IMR-90 (cell line): ENCODE measurements at regions not wholly inside any gene's neighbourhood (a gene's known extent, or its start where the extent isn't known, plus 50 kb on each side); places are given as distances from the start of the nearest gene placed in this dataset.

Experiments used
- ATAC-seq: fragments of 200-7000 bp; cut with Tn5 transposase; 2 replicates; pipeline ENCODE4 v1.9.1; 2020; ENCODE audit warnings: low read depth, mild to moderate bottlenecking, moderate library complexity
- BruUV-seq: library from RNA; stranded (reverse); fragments of 400-500 nt; replicated peaks from 2 replicates; lab custom pipeline; 2021; lab: Mats Ljungman, UMichigan
- CTCF ChIA-PET: fragments of 300-600 bp; formaldehyde crosslinking; extraction: SDS; loops from one replicate; lab custom pipeline; 2021; ENCODE audit warnings: antibody characterized with exemption; lab: Yijun Ruan, JAX
- POLR2A ChIA-PET: fragments of 300-600 bp; sonication (Branson Sonifier 250); formaldehyde crosslinking; loops from one replicate; lab custom pipeline; 2022; ENCODE audit warnings: antibody characterized with exemption; ENCODE audit not compliant: unreplicated experiment; lab: Charles Lee
- DNase-seq: peaks from one replicate; pipeline ENCODE4 v3.0.0; 2013
- H2AFZ ChIP-seq: replicated peaks from 2 replicates; pipeline ENCODE3; 2013; ENCODE audit warnings: low read length, mild to moderate bottlenecking; ENCODE audit not compliant: poor library complexity
- H2AK5ac ChIP-seq: 2 replicates; pipeline ENCODE4 v1.6.1; 2013; ENCODE audit warnings: low read depth, low read length, inconsistent platforms
- H2AK9ac ChIP-seq: replicated peaks from 2 replicates; pipeline ENCODE3; 2013; ENCODE audit warnings: mild to moderate bottlenecking, low read depth, low read length, moderate library complexity; ENCODE audit not compliant: poor library complexity
- H2BK120ac ChIP-seq: 2 replicates; pipeline ENCODE4 v1.6.1; 2013; ENCODE audit warnings: low read depth, low read length, inconsistent platforms
- H2BK15ac ChIP-seq: 3 replicates; pipeline ENCODE4 v1.6.1; 2013; ENCODE audit warnings: low read depth, low read length, inconsistent platforms
- H2BK20ac ChIP-seq: 2 replicates; pipeline ENCODE4 v1.6.1; 2013; ENCODE audit warnings: low read depth, mild to moderate bottlenecking, inconsistent platforms, low read length, moderate library complexity
- H2BK5ac ChIP-seq: 2 replicates; pipeline ENCODE4 v1.6.1; 2013; ENCODE audit warnings: mild to moderate bottlenecking, low read depth, low read length, inconsistent platforms; ENCODE audit not compliant: poor library complexity, severe bottlenecking
- H3K14ac ChIP-seq: replicated peaks from 2 replicates; pipeline ENCODE4 v1.6.1; 2013; ENCODE audit warnings: low read depth, low read length, inconsistent platforms
- H3K18ac ChIP-seq: 2 replicates; pipeline ENCODE4 v1.6.1; 2013; ENCODE audit warnings: low read depth, low read length, control low read depth
- H3K23ac ChIP-seq: 2 replicates; pipeline ENCODE4 v1.6.1; 2013; ENCODE audit warnings: low read depth, low read length, inconsistent platforms
- H3K27ac ChIP-seq: 2 replicates; pipeline ENCODE4 v1.5.1; 2013; ENCODE audit warnings: mild to moderate bottlenecking, control low read depth, low read length; ENCODE audit not compliant: insufficient read depth
- H3K27me3 ChIP-seq: 2 replicates; pipeline ENCODE4 v1.6.1; 2013; ENCODE audit warnings: low read length; ENCODE audit not compliant: control insufficient read depth, insufficient read depth
- H3K36me3 ChIP-seq: 2 replicates; pipeline ENCODE4 v1.6.1; 2013; ENCODE audit warnings: low read length, mixed read lengths; ENCODE audit not compliant: control insufficient read depth, insufficient read depth
- H3K4ac ChIP-seq: 2 replicates; pipeline ENCODE4 v1.6.1; 2013; ENCODE audit warnings: low read depth, low read length, inconsistent platforms
- H3K4me1 ChIP-seq: 2 replicates; pipeline ENCODE4 v1.6.1; 2013; ENCODE audit warnings: low read length, mixed read lengths; ENCODE audit not compliant: control insufficient read depth, insufficient read depth
- H3K4me2 ChIP-seq: 2 replicates; pipeline ENCODE4 v1.6.1; 2013; ENCODE audit warnings: low read depth, mild to moderate bottlenecking, control low read depth, low read length, moderate library complexity
- H3K4me3 ChIP-seq: 2 replicates; pipeline ENCODE4 v1.5.1; 2013; ENCODE audit warnings: low read depth, mild to moderate bottlenecking, control low read depth, low read length, moderate library complexity; ENCODE audit not compliant: insufficient read depth
- H3K56ac ChIP-seq: 2 replicates; pipeline ENCODE4 v1.6.1; 2013; ENCODE audit warnings: low read length, inconsistent platforms; ENCODE audit not compliant: insufficient read depth; ENCODE audit errors: extremely low read depth
- H3K79me1 ChIP-seq, 2 experiments: 2 replicates each; pipeline ENCODE4 v1.6.1; 2013; ENCODE audit warnings: low read length in 2 of 2, inconsistent platforms in 1 of 2, low read depth in 1 of 2
- H3K9ac ChIP-seq: 2 replicates; pipeline ENCODE4 v1.6.1; 2013; ENCODE audit warnings: low read depth, low read length, control low read depth
- H3K9me1 ChIP-seq: 2 replicates; pipeline ENCODE4 v1.6.1; 2013; ENCODE audit warnings: low read length, inconsistent platforms; ENCODE audit not compliant: insufficient read depth
- H3K9me3 ChIP-seq: 2 replicates; pipeline ENCODE4 v1.6.1; 2013; ENCODE audit warnings: low read length; ENCODE audit not compliant: control insufficient read depth, insufficient read depth
- H4K20me1 ChIP-seq: 2 replicates; pipeline ENCODE4 v1.6.1; 2013; ENCODE audit warnings: low read length, inconsistent platforms; ENCODE audit not compliant: insufficient read depth
- H4K5ac ChIP-seq: 2 replicates; pipeline ENCODE4 v1.6.1; 2013; ENCODE audit warnings: mild to moderate bottlenecking, low read depth, low read length, control low read depth
- H4K8ac ChIP-seq, 2 experiments: 2 replicates each; pipeline ENCODE4 v1.6.1; 2013; ENCODE audit warnings: low read depth in 2 of 2, low read length in 2 of 2, control low read depth in 1 of 2, inconsistent platforms in 1 of 2
- H4K91ac ChIP-seq: 2 replicates; pipeline ENCODE4 v1.6.1; 2013; ENCODE audit warnings: low read depth, low read length, inconsistent platforms; ENCODE audit not compliant: insufficient read depth
- CHD1 ChIP-seq: IDR thresholded peaks from 2 replicates; pipeline ENCODE4 v1.6.1; 2012; ENCODE audit warnings: low read depth, low read length, improper control_type of control experiment
- SMC3 ChIP-seq: fragments of 150-350 bp; IDR thresholded peaks from 2 replicates; pipeline ENCODE4 v1.6.1; 2016; ENCODE audit warnings: low read depth, mild to moderate bottlenecking, antibody characterized with exemption, low read length, moderate library complexity
- WGBS, 2 experiments: methylation state at CpG; one replicate each; pipeline versions ENCODE4 v1.1.5 to v1.1.7; 2013; ENCODE audit warnings: missing lambda C conversion rate in 2 of 2; ENCODE audit not compliant: insufficient read length in 1 of 2; ENCODE audit errors: extremely low coverage in 2 of 2; 5-methylcytosine and 5-hydroxymethylcytosine counted together
- dilution Hi-C: fragments of 300-500 bp; cut with HindIII; formaldehyde crosslinking; loops from one replicate; pipeline ENCODE4 v1.14.3; 2018; ENCODE audit warnings: low sequenced_read_pairs; ENCODE audit not compliant: unreplicated experiment
- in situ Hi-C: fragments of 300-500 bp; cut with MboI; formaldehyde crosslinking; loops from 3 replicates; pipeline ENCODE4 v1.14.3; 2019; ENCODE audit warnings: low sequenced_read_pairs, inconsistent platforms, mixed read lengths
- intact Hi-C: fragments of 100-400 bp; cut with micrococcal nuclease; formaldehyde crosslinking; loops from 2 replicates; pipeline ENCODE4 v1.10.0; 2022
- TF ChIP-seq, protein P1 (sequence below): fragments of 150-350 bp; IDR thresholded peaks from 2 replicates; pipeline ENCODE4 v1.6.1; 2017; ENCODE audit warnings: mild to moderate bottlenecking, antibody characterized with exemption, low read length, low read depth

DNA sequence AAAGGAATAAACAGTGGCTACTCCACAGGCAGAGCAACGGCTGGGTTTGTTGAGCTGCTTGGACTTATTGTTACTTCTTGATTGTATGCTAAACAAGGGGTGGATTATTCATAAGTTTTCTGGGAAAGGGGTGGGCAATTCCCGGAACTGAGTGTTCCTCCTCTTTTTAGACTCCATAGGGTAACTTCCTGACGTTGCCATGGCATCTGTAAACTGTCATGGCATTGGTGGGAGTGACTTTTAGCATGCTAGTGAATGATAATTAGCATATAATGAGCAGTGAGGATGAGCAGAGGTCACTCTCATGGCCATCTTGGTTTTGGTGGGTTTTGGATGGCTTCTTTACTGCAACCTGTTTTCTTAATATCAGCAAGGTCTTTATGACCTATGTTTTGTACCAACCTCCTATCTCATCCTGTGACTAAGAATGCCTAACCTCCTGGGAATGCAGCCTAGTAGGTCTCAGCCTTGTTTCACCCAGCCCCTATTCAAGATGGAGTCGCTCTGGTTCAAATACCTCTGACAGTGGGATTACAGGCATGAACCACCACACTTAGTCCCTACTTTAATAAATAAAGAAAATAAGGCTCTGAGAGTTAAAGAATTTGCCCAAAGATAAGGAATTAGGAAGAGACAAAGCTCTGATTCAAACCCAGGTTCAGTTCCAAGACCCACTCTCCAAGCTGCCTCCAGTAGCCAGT, 65.6 kb upstream of the CLMP start (continued):
- no peak for TF ChIP-seq CHD1

DNA sequence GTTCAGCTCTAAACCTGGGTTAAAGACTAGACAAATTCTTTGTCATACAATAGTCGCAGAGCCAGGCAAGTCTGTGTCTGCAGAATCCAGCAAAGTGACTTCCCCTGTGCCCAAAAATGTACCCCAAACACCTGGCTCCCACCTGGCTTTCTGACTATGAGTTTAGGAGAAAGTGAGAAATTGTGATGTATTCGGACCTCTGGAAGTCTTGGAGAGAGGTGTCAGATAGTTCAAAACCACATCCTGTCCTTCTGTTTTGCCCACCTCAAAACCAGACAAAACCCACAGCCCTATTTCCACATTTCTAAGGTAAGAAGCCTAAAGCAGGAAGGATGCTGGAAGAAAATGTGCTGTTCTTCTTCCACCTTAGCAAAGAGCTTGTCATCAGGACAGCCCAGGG, 63.8 kb upstream of the CLMP start:
- WGBS, 2 experiments = no CpG with 5 or more reads among the region's 2 CpGs

More for the DNA sequence above, 63.8 kb upstream of the CLMP start:
- no peak overlapping the region for H3K27ac ChIP-seq
- DNase-seq (no peak), ATAC-seq (no peak)
- no peaks in the 10 kb centered on the region for H3K79me1 ChIP-seq
- no peak overlapping the region for H3K56ac ChIP-seq
- dilution Hi-C loops (loop anchor here (25.0 kb wide), 1 partner anchor 147 kb away; no protein-coding TSS in a partner anchor), intact Hi-C loops (no loop called here), in situ Hi-C loops (loop anchor here (25.0 kb wide), 1 partner anchor 397 kb away; no protein-coding TSS in a partner anchor)
- H4K20me1 ChIP-seq = no peaks in the 10 kb centered on the region; the same call in 1 of the 2 replicates
- TF ChIP-seq, protein P1, sequence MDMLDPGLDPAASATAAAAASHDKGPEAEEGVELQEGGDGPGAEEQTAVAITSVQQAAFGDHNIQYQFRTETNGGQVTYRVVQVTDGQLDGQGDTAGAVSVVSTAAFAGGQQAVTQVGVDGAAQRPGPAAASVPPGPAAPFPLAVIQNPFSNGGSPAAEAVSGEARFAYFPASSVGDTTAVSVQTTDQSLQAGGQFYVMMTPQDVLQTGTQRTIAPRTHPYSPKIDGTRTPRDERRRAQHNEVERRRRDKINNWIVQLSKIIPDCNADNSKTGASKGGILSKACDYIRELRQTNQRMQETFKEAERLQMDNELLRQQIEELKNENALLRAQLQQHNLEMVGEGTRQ = no peak
- TF ChIP-seq SMC3 = no peak
- no peak overlapping the region for H3K18ac ChIP-seq
- no peak overlapping the region for H3K4me3 ChIP-seq
- BruUV-seq = no TSS peak
- no peak overlapping the region for H2BK15ac ChIP-seq
- H3K27me3 ChIP-seq = peaks cover 3% of the 10 kb centered on the region; the same call in 1 of the 2 replicates
- H2AK9ac ChIP-seq = no peak overlapping the region
- CTCF ChIA-PET = no interaction called here
- no peak overlapping the region for H3K9ac ChIP-seq
- no peak overlapping the region for H3K4ac ChIP-seq
- no peak overlapping the region for H2AFZ ChIP-seq
- H3K36me3 ChIP-seq = no peaks in the 10 kb centered on the region
- no peak overlapping the region for H4K8ac ChIP-seq
- H2BK20ac ChIP-seq = no peak overlapping the region
- no peak overlapping the region for H2BK5ac ChIP-seq
- POLR2A ChIA-PET = no interaction called here
- H2AK5ac ChIP-seq = no peak overlapping the region
- H3K9me1 ChIP-seq = no peaks in the 10 kb centered on the region
- peaks cover 4% of the 10 kb centered on the region; the same call in 1 of the 2 replicates for H3K9me3 ChIP-seq
- no peak overlapping the region for H3K4me2 ChIP-seq
- H3K14ac ChIP-seq = no peak overlapping the region
- H4K5ac ChIP-seq = no peak overlapping the region
- no peak overlapping the region for H2BK120ac ChIP-seq
- H4K91ac ChIP-seq = no peak overlapping the region
- H3K4me1 ChIP-seq = peaks cover 2% of the 10 kb centered on the region; the same call in 1 of the 2 replicates
- no peak overlapping the region for H3K23ac ChIP-seq
